NT2/D1 (cell line): ENCODE measurements at regions not wholly inside any gene's neighbourhood (a gene's known extent, or its start where the extent isn't known, plus 50 kb on each side); places are given as distances from the start of the nearest gene placed in this dataset.

Experiments
- DNase-seq: peaks from one replicate; pipeline ENCODE4 v3.0.0-alpha.2; 2011; ENCODE audit warnings: low read depth, low spot score
- H3K27me3 ChIP-seq: 2 replicates; pipeline ENCODE4 v1.6.0; 2011; ENCODE audit warnings: mild to moderate bottlenecking; ENCODE audit not compliant: insufficient read length, insufficient read depth
- H3K36me3 ChIP-seq: 2 replicates; pipeline ENCODE4 v1.6.1; 2011; ENCODE audit warnings: mild to moderate bottlenecking, low read length, mixed read lengths; ENCODE audit not compliant: insufficient read depth, insufficient read length
- H3K4me1 ChIP-seq: 2 replicates; pipeline ENCODE4 v1.5.1; 2011; ENCODE audit not compliant: insufficient read depth, insufficient read length
- H3K4me3 ChIP-seq: 2 replicates; pipeline ENCODE4 v1.5.1; 2011; ENCODE audit warnings: low read depth; ENCODE audit not compliant: insufficient read length
- H3K9ac ChIP-seq: 2 replicates; pipeline ENCODE4 v1.6.0; 2011; ENCODE audit warnings: low read depth; ENCODE audit not compliant: insufficient read length
- H3K9me3 ChIP-seq: 2 replicates; pipeline ENCODE4 v1.5.1; 2011; ENCODE audit warnings: mild to moderate bottlenecking, low read length; ENCODE audit not compliant: insufficient read depth
- SUZ12 ChIP-seq: IDR thresholded peaks from 2 replicates; pipeline ENCODE4 v1.6.1; 2011; ENCODE audit not compliant: insufficient read length, insufficient read depth; ENCODE audit errors: extremely low read depth
- YY1 ChIP-seq: IDR thresholded peaks from 2 replicates; pipeline ENCODE4 v1.6.1; 2011; ENCODE audit not compliant: insufficient read length, insufficient read depth
- ZNF274 ChIP-seq: IDR thresholded peaks from 2 replicates; pipeline ENCODE4 v1.6.1; 2011; ENCODE audit warnings: mild to moderate bottlenecking, low read depth, low read length

DNA sequence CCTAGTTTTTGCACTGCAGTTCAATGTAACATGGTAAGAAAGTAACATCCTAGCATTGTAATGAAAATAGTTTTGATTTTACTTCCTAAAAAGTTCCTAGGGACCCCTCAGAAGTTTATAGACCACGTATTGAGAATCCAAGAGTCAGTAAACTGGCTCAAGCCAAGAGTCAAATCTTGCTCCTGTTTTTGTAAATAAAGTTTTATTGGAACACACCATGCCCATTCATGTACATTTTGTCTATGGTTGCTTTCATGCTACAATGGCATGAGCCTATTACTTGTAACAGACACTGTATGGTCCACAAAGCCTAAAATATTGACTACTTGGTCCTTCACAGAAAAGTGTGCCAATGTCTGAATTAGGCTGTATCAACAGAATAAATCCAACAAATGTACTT, 301.0 kb downstream of the LMO4 start:
- H3K4me3 ChIP-seq: no peak overlapping the region
- peaks cover 14% of the 10 kb centered on the region; the same call in 1 of the 2 replicates for H3K9me3 ChIP-seq
- no peaks in the 10 kb centered on the region for H3K27me3 ChIP-seq
- H3K9ac ChIP-seq: no peak overlapping the region
- DNase-seq: no peak
- no peaks in the 10 kb centered on the region for H3K4me1 ChIP-seq
- H3K36me3 ChIP-seq: no peaks in the 10 kb centered on the region
- TF ChIP-seq ZNF274 (no peak), SUZ12 (no peak), YY1 (no peak)

DNA sequence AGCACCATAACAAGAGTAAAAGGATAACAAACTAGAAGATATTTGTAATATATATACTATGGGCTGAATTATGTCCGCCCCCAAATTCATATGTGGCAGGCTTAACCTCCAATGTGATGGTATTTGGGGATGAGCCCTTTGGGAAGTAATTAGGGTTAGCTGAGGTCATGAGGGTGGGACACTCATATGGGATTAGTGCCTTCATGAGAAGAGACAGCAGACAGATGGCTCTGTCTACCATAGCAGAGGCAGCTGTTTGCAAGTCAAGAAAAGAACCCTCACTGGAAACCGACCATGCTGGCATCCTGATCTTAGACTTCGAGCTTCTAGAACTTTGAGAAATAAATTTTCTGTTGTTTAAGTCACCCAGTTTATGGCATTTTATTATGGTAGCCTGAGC, 303.6 kb downstream of the LMO4 start:
- TF ChIP-seq SUZ12: no peak
- TF ChIP-seq ZNF274: no peak
- TF ChIP-seq YY1: no peak
- no peak for DNase-seq

DNA sequence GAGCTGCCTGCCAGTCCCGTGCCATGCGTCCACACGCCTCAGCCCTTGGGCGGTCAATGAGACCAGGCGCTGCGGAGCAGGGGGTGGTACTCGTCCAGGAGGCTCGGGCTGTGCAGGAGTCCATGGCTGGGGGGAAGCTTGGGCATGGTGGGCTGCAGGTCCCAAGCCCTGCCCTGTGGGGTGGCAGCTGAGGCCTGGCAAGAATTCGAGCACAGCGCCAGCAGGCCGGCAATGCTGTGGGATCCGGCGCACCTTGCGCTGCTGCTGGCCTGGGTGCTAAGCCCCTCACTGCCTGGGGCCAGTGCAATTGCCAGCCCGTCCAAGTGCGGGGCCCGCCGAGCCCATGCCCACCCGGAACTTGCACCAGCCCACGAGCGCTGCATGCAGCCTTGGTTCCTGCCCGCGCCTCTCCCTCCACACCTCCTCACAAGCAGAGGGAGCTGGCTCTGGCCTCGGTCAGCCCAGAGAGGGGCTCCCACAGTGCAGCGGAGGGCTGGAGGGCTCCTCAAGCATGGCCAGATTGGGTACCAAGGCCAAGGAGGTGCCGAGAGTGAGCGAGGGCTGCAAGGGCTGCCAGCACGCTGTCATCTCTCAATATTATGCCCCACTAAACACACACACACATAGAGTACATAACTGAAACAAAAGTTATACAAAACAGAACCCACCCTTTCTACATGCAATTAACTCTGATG, 307.7 kb downstream of the LMO4 start:
- H3K4me3 ChIP-seq: no peak overlapping the region
- no peak for DNase-seq
- no peaks in the 10 kb centered on the region for H3K36me3 ChIP-seq
- TF ChIP-seq SUZ12 (no peak), YY1 (no peak), ZNF274 (no peak)
- H3K9me3 ChIP-seq: peaks cover 37% of the 10 kb centered on the region
- H3K4me1 ChIP-seq: no peaks in the 10 kb centered on the region
- no peaks in the 10 kb centered on the region for H3K27me3 ChIP-seq
- no peak overlapping the region for H3K9ac ChIP-seq

More for the DNA sequence above, 303.6 kb downstream of the LMO4 start:
- no peak overlapping the region for H3K9ac ChIP-seq
- no peaks in the 10 kb centered on the region for H3K36me3 ChIP-seq
- no peaks in the 10 kb centered on the region for H3K27me3 ChIP-seq
- no peaks in the 10 kb centered on the region for H3K4me1 ChIP-seq
- H3K9me3 ChIP-seq: peaks cover 30% of the 10 kb centered on the region
- no peak overlapping the region for H3K4me3 ChIP-seq

DNA sequence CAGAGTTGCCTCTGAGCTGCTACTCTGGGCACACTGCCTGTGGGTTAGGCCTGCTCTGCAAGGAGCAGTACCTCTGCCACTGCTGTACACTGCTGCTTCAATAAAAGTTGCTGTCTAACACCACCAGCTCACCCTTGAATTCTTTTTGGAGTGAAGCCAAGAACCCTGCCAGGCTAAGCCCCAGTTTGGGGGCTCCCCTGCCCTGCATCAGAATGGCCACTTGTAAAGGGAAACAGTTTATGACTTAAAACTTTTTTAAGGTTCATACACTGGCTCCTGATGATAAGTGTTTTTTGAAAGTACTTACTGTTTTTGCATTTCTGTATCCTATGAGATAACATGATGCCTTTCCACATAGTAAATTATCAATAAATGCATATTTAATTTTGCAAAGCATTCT, 310.0 kb downstream of the LMO4 start:
- no peak for DNase-seq
- Histone ChIP-seq H3K4me1 (no peaks in the 10 kb centered on the region), H3K9ac (no peak overlapping the region), H3K9me3 (peaks cover 31% of the 10 kb centered on the region), H3K36me3 (no peaks in the 10 kb centered on the region), H3K4me3 (no peak overlapping the region), H3K27me3 (no peaks in the 10 kb centered on the region)
- no peak for TF ChIP-seq SUZ12
- TF ChIP-seq ZNF274: no peak
- TF ChIP-seq YY1: no peak

DNA sequence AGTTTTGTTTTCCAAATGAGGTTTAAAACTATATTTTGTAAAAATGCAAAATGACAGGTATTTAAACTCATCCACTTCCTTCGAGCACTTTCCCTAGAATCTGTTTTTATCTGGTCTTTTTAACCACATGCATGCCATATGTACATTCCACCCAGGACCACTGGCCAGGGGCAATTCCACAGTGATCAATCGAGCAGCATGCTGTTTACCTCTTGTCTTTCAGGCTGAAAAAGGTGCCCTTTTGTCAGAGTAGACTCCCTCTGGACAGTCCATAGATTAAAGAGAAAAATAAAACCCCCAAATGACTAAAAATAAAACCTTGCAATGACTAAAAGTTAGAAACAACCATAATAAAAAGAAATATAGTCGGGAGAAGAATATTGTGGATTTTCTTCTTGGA, 313.3 kb downstream of the LMO4 start:
- Histone ChIP-seq H3K9ac (no peak overlapping the region), H3K4me1 (no peaks in the 10 kb centered on the region), H3K4me3 (no peak overlapping the region), H3K9me3 (peaks cover 10% of the 10 kb centered on the region), H3K27me3 (no peaks in the 10 kb centered on the region), H3K36me3 (no peaks in the 10 kb centered on the region)
- no peak for TF ChIP-seq SUZ12
- TF ChIP-seq ZNF274: no peak
- TF ChIP-seq YY1: no peak
- DNase-seq: no peak

DNA sequence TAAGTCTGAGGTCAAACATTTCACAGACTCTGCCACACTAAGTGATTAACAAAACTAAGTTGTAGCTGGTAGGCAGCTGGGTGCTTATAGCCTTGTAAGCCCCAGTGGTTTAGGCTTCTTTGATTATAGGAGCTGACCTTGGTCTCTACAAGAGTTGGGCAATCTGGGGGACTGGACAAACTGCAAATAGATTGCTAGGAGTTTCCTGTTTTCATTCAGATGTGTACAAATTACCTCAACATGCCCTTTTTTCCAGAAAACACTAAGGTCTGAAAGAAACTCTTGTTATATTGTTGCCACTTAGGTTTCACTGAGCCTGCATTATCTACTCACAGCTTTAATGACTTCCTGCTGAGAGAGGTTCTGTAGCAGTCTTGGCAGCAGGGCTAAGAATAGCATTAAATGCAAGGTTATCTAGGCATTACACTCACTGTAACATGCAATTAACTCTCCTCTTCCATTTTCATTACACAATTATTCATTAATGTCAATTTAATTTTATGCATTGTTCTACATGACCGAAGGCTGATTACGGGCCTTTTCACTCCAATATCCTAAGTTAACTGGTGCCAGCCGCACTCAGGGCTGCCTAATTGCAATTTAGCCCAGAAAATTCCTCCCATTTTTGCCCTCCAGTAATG, 314.0 kb downstream of the LMO4 start:
- H3K27me3 ChIP-seq: no peaks in the 10 kb centered on the region
- no peaks in the 10 kb centered on the region for H3K36me3 ChIP-seq
- H3K9me3 ChIP-seq: peaks cover 3% of the 10 kb centered on the region
- H3K4me1 ChIP-seq: no peaks in the 10 kb centered on the region
- peak; percentile 36 for DNase-seq
- H3K9ac ChIP-seq: no peak overlapping the region
- no peak overlapping the region for H3K4me3 ChIP-seq
- TF ChIP-seq ZNF274 (no peak), YY1 (no peak), SUZ12 (no peak)

DNA sequence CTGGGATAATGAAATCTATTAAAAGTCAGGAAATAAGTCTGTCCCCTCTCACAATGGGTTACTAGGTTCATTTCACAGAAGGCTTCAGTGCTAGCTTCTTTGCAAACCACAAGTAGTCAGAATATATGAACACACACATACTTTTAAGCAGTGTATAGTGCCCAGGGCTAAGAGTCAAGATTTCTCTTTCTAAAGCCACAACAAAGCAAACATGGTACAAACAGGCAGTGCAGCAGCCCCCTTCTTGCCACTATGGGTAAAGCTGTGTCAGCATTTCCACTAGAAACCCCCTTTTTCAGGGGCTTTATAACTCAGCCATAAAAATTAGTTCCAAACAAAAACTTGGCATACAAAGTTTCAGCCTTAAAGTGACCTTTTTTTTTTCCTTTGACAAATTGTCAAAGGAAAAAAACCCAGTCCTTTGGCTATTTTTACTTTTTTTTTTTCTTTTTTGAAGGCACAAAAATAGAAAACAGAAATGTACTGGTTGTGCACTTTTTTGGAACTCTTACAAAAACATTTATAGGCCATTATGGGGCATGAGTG, 315.4 kb downstream of the LMO4 start:
- H3K27me3 ChIP-seq: no peaks in the 10 kb centered on the region
- H3K4me1 ChIP-seq: no peaks in the 10 kb centered on the region
- H3K9ac ChIP-seq: no peak overlapping the region
- no peaks in the 10 kb centered on the region for H3K36me3 ChIP-seq
- H3K4me3 ChIP-seq: no peak overlapping the region
- DNase-seq: no peak
- H3K9me3 ChIP-seq: no peaks in the 10 kb centered on the region
- TF ChIP-seq YY1 (no peak), ZNF274 (no peak), SUZ12 (no peak)
